Pulmonary artery endothelial cell (primary cell): ENCODE measurements at regions not wholly inside any gene's neighbourhood (a gene's known extent, or its start where the extent isn't known, plus 50 kb on each side); places are given as distances from the start of the nearest gene placed in this dataset.
A peak's percentile ranks its signal among the peaks of the same experiment; 100 is the strongest.
"Not testable (repeated sequence)": the region's sequence is repeated elsewhere in the genome, so short reads cannot be mapped to it uniquely, and the experiment has no call there.

Source experiments
- DNase-seq: peaks from one replicate; pipeline ENCODE4 v3.0.0-alpha.2; 2011; ENCODE audit warnings: low read depth, low spot score

DNA sequence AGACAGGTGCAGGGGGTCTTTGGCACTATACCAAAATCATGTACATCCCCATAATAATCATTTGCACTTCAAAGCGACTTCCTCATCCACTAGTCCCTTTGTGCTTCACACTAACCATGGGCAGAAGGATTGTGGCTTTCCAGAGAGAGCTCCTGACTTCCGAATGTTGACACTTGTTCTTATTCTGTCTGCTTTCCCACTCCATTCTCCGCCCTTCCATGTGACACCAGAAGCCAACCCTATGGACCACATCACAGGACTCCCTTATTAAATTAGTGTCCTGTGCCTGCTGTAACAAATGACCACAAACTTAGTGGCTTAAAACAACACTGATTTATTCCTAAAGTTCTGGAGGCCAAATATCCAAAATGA is 91.6 kb downstream of the CMC2 start:
- DNase-seq = no peak

DNA sequence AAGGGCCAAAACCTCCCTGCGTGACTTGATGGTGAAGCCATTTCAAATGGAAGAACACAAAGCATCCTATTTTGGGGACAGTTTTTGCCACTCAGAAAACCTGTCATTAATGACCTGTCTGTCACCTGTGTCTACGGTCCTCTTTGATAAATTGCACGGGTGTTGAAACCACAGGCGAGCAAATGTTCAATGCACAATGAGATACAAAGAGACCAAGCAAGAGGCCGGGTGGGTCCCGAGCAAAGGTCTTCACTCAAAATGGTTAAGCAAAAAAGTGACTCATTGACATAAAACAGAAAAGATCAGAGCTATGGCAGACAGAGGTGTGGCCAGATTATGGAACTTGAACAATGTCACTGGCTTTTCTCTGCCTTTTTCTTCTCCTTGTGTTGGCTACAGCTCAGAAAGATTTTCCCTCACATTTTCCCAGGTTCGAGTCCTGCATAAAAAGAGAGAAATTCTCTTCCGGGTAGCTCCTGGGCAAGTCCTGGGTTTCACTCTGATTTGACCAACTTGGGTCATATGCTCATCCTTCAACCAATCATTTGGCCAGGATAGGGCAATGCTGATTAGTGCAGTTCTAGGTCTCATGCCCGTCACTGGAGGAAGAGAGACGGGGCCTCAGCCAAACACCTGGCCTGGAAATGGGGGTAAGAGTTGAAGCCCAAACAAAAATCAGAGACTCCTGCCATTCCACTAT is 92.2 kb downstream of the CMC2 start:
- no peak for DNase-seq

DNA sequence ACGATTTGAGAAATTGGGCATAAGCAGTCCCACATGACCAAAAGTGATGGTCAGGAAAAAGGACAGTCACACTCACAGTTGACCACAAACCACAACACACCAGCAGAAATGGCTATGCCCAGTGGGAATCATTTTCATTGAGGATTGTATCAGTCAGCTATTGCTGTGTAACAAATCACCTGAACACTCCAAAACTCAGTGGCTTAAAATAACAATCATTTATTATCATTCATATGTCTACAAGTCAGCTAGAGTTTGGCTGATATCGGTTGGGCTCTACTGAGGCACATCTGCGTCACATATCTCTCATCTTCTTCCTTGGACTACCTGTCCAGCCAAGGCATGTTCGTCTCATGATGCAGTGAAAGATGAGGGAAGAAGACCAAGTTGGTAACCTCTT is 93.3 kb downstream of the CMC2 start:
- DNase-seq = no peak

DNA sequence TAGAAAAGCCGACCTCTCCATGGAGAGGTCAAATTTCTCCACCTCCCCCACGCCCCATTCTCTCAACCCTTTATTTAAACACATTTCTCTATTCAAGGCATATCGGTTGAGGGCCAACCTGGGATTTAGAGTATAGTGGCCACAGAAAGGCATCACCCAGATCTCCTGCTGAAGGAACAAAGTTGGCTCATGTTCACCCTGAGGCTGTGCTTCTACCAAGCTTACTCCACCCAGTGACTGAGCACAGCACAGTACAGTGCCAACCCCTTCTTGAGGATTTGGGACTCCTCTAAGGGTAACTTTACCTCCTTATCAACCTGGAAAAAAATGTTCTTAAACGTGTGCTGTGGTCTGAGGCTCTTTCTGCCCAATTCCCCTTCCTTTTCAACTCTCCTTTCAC is 94.0 kb downstream of the CMC2 start:
- no peak for DNase-seq

DNA sequence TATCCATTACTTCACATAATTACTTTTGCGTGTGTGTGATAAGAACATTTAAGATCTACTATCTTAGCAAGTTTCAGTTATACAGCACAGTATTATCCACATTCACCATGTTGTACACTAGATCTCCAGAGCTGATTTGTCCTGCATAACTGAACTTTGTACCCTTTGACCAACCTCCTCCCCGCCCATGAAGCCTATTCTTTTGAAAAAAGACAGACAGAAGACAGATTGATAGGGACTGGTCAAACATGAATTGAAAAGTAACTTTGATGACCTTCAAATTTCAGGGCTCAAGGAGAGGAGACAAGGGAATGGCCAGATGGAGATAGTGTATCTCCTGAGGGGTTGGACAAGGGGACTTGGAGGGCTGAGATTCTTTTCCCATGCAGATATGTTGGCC is 96.3 kb downstream of the CMC2 start:
- no peak for DNase-seq

DNA sequence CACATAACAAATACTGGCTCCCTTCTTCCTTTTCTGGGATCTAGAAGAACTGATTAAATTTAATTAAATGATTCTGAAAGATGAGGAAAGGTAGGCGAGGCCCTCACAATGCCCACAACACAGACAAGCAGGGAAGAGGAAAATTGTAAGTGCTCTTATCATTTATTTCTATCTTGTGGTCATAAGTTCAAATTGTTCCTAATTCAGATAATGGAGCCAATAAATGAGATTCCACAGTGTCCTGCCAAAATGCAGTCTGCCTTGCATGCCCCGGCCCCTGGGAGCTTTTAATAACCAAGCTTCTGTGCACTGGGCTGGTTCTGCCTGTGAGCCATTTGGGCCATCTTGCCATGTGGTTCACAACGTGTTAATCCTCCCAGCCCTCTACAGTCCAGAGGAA is 97.0 kb downstream of the CMC2 start:
- DNase-seq = no peak

DNA sequence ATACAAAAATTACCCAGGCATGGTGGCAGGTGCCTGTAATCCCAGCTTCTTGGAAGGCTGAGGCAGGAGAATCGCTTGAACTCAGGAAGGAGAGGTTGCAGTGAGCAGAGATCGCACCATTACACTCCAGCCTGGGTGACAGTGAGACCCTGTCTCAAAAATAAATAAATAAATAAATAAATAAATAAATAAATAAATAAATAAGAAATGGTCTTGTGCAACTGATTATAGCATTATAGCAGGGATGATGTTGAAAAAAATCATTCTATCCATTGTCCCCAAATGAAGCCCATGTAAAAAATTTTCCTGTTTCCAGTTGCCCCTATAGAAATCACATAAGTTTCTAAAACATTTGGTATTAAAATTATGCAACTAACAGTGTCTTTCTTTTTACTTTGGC is 100.5 kb downstream of the CMC2 start:
- not testable (repeated sequence) for DNase-seq

DNA sequence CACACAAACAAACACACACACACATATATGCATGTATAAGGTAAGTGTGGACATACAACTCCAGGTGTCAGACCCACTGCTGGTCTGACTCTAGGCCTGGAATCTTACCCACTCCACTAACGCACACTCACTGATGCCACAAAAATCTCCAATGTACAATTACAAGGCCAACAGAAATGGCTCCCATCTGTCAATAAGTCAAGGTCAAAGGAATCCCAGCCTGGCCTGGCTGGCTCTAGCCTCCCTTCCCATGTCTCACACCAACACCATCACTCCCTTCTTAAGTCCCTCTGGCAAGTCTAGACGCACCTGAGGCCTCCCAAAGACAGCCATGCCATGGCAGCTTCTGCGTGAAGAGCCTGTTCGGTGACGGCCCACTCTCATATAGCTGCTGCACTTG is 99.2 kb upstream of the CDYL2 start:
- no peak for DNase-seq

DNA sequence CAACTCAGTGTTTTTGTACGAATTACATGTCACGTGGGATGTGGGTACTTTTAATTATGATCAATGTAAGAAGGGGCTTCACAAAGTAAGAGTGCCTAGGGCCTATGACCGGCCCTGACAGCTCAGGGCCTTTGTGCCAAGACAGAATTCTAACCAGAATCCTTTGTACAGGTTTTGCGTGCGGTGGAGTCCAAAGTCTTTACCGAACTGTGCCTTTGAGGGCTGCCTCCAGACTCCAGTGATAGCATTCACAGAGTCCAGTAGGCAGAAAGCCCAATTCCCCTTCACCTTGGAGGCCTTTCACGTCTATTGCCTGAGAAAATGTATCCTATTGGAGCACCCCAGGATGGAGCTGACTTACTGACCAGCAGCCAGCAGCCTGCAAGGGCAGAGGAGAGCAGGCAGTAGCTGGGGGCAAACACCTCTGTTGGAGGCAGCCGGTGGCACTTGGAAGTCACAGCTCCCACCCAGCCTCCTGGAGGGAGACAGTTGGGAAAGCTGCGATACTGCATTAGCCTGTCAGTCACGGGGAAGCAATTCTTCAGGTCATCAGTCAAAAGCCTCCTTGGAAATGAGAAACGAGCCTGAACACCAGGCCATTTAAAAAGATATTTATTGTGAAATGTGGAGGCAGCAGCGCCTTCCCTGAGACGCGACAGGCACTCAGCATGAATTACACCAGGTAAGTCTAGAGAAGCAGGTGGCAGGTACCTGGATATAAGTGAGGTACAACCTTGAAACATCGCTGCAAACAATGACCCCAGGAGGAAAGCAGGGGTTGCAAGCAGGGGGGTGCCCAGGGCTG is 98.1 kb upstream of the CDYL2 start:
- no peak for DNase-seq

DNA sequence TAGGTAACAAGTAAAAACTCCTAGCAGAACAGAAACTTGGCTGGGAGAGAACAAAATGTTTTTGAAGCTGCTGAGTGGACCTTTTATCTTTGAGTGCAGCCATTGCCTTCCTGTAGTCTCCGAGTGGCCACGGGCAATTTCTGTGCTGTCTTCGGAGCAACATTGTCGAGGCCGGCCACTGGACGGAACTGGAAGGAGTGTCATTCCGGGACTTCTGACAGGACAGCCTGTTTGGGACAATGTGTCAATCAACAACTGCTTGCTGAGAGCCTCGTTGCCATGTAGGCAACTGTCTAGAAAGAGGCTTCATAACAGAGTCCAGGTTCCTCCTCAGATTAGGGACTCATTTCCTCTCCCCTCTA is 96.2 kb upstream of the CDYL2 start:
- no peak for DNase-seq

DNA sequence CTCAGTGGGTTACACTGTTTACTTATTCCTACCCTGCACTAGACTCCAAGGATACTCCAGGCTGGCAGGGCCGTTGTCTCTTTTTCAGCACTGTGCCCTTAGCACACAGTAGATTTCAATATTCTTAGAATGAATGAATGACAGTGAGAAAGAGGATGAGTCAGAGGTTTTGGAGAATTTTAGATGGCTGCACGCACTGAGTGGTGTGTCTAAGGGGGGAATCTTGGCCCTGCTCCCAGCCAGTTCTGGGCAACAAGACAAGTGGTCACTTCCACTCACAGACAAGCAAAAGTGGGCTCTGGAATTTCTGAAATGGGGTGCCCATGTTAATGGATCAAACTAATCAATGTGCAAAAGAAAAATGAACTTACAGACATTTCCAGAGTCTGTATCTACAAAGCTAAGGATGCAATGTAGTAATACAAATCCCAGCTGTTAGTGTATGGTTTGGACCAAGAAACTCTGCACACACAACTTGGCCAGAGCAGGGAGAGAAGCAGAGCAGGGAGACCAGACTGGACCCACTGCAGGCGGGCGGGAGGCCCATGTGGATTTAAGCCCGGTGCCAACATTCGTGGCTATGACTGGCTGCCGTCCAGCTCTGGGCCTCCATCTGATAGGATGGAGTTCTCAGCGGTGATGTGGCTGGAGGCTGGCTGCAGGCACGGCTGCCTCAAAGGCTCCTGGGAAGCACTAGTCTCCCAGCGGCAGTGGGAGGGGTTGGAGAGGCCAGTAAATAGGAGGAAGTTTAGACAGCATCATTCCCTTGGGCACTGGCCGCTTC is 95.6 kb upstream of the CDYL2 start:
- peak; percentile 74 for DNase-seq

DNA sequence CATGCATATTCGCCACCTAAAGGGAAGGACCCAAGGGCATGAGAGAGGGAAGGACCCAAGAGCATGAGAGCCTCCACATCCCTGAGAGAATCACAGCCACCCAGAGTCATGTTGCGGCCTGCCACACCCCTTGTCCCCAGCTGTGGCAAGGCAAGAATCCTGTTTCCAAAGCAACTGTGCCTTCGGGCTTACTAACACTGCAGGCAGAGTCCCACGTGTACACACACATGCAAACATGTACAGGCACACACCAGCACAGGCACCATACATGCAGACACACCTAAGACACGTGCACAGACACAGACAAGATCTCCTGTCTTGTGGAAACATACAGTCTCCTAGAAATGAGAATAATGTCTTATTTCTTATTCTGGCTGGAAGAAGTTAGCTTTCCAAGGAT is 92.4 kb upstream of the CDYL2 start:
- DNase-seq = no peak

DNA sequence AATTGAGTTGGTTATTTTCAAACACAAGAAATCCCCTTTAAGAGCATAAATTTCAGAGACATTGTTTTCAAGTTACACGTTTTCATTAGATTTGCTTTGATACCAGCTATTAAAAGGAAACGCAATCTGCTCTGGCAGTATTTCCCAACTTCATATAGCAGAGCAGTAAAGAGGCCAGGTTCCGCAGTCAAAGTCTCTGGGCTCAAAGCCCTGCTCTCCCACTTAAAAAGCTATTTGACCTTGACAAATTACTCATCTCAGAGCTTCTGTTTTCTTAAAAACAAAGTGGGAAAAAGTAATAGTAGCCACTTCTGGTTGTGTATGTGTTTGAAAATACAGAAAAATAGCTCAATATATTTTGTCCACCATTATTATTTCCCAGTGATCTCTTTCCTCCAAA is 89.7 kb upstream of the CDYL2 start:
- no peak for DNase-seq

DNA sequence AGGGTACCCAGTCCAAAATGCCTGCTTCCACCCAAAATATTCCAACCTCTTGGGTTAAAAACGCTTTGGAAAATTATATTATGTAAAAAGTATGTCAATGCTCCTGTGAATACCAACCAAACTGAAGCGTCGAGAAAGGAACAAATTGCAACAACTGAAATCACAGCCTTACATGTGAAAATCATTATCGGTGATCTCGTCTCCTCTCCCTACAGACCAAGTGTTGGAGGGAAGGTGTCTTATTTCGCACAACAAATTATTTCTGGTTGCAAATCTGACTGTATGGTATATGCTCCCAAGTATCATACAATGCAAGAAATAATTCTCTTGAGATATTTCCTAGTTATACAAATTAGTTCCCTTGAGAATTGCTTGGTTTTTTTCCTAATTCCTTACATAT is 89.3 kb upstream of the CDYL2 start:
- no peak for DNase-seq

DNA sequence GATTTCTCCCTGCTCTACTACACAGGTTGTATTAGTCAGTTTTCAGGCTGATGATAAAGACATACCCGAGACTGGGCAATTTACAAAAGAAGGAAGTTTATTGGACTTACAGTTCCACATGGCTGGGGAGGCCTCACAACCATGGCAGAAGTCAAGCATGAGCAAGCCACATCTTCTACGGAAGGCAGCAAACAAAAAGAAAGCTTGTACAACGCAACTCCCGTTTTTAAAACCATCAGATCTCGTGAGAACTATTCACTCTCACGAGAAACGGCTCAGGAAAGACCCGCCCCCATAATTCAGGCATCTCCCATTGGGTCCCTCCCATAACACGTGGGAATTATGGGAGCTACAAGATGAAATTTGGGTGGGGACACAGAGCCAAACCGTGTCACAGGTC is 88.0 kb upstream of the CDYL2 start:
- not testable (repeated sequence) for DNase-seq

DNA sequence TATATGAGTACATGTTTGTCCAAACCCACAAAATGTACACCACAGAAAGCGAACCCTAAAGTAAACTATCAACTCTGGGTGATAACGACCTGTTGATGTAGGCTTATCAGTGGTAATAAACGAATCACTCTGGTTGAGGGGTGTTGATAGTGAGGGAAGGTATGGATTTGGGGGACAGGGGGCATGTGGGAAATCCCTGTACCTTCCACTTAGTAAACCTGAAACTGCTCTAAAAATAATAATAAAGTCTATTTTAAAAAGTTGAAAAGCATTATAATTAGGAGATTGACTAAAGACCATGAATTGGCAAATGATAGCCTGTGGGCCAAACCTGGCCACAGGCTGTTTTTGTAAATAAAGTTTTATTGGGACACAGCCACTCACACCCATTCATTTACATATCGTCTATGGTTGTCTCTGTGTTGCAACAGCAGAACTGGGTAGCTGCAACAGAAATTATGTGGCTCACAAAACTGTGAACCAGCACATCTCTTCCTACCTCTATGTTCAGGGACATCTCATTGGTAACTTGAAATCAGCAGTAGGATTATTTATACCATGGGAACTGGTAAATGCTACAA is 85.5 kb upstream of the CDYL2 start:
- DNase-seq = no peak

DNA sequence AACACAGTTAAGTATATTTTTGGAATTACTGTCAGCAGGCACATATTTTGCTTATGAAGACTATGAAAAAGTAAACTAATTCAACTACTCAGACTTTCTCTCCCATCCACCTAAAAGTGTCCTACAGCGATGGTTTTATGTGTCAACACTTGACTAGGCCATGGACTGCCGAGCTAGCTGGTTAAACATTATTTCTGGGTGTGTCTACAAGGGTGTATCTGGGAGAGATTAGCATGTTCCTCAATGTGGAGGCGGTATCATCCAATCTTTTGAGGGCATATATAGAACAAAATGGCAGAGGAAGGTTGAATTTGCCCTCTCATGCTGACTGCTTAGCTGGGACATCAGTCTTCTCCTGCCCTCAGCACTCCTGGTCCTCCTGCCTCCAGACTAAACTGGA is 82.7 kb upstream of the CDYL2 start:
- DNase-seq = no peak

DNA sequence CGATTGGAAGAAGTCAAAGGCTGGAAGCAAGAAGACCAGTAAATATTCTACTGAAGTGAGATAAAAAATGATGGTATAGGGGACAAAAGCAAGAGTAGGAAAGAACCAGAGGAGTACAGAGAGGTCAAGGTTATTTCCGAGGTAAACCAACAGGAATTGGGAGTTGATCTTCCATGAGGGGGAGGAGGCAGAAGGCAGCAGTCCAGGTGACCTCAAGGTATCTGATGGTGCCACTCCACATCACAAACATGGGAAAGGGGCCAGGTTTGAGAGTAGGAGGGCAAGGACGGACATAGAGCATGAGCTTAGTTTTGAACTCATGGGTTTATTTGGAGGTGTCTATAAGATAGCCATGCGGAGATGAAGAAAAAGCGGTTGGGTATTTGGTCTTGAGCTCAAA is 79.4 kb upstream of the CDYL2 start:
- DNase-seq = no peak

DNA sequence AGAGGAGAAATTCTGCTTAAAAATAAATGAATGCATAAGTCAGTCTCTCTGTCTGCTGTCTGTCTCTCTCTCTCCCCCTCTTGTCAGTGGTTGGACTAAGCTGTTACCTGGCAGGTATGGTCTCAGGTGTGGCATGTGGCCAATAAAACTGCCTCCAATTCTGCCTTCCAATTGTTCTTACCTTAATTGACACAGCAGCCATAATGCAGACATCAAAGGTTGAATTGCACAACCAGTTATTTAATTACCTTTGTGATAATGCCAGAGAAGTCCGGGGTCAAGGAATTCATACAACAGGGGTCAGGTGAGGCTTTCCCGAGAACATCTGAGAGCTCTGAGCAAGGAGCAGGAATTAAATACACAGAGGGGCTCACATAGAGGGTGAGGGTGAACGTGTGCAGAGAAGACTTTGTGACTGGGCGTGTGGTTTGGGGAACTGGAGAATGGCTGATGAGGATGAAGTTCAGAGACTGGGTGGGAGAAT is 78.8 kb upstream of the CDYL2 start:
- no peak for DNase-seq

DNA sequence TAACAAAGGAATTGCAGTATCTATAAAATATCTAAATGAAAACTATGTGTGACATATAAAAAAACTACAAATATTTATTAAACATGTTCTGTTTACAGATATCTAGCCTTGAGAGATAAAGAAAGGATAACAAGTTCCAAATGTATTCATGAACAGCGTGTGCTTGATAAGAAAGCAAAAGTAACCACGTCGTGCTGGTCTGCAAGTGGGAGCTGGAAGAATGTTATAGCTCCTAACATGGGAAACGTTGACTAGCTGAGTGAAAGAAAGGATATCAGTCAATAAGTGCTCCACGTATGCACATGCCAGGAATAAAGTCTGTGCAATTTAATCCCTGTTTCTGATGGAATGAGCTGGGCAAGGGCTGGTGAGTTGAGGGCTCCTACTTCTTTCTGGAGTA is 71.2 kb upstream of the CDYL2 start:
- DNase-seq = no peak

DNA sequence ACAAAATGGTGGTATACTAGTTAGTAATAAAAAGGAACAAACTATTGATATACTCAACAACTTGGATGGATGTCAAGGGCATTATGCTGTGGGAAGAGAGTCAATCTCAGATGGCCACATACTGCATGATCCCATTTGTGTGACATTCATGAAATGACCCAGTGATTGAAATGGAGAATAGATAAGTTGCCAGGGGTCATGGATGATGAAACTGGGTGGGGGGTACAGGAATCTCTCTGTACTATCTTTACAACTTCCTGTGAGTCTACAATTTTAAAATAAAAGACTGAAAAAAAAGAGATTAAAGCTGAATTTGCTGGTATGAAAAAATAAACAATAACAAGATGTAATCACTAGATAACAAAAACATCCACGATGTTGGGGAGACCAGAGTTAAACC is 70.5 kb upstream of the CDYL2 start:
- no peak for DNase-seq

DNA sequence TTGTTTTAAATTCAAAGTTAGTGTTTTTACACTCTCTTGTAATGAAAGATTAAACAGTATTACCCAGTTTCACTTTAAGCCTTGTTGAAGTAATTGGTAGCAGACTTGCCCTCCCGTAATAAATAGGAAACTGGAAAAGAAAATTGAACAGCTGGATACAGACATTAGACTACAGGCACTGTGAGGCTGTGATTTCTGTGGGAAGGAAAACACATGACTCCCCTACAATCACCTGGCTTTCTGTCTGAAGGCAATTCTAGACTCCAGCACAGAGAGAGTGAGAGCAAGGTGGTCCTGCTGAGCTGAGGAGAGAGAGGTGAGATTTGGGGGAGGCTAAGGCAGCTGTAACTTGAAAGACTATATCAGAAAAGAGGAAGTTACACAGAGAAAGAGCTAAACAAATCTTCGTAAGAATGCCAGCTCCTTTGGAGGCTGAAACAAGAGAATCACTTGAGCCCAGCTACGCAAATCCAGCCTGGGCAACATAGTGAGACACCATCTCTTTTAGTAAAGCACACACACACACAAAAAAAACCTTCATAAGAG is 57.8 kb upstream of the CDYL2 start:
- DNase-seq = no peak
